ENCODE measurements at regions not wholly inside any gene's neighbourhood (a gene's known extent, or its start where the extent isn't known, plus 50 kb on each side); places are given as distances from the start of the nearest gene placed in this dataset.
"Not testable (repeated sequence)": the region's sequence is repeated elsewhere in the genome, so short reads cannot be mapped to it uniquely, and the experiment has no call there.

DNA sequence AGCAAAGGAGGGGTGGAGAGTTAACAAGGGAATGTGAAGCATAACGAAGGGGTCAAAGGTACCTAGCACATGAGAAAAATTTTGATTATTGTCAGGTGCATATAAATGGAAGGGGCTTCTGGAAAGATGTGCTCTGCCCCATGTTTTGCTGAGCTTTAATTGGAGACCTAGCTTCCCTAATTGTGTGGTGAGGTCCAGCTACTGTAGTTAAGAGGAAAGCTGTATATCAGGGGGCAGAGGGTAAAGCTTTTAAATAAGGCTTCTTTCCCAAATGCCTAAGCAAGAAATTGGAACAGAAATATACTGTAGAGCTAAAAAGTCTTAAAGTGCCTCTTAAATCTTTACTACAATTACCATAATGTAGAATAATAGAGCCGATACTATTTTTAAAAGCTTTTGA is 267.2 kb downstream of the MAT2B start:
- no peak for DNase-seq (ENCODE audit: low read depth in 2 of 2)

DNA sequence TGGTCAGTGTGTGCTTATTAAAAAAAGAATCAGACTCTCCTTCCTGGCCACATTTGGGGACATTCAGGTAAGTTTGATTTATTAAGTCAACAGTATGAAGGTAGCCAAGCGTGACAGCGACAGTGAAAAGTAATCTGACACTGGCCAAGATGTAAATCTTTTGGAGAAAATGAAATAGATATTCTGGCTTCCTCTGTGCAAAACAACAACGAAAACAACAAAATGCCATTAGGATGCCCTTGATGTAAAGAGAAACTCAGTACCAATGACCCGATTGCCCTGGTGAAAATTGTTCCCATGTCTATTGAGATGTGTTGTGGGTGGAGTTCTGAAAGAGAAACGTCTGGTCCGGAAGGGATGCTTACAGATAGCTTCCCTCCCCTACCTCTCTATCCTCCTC is 267.8 kb downstream of the MAT2B start:
- no peak for DNase-seq (ENCODE audit: low read depth in 2 of 2)

GRCh38 chr5:163789870-163790269 is 284.5 kb downstream of the MAT2B start:
- no peak for DNase-seq (ENCODE audit: low read depth in 2 of 2)

DNA sequence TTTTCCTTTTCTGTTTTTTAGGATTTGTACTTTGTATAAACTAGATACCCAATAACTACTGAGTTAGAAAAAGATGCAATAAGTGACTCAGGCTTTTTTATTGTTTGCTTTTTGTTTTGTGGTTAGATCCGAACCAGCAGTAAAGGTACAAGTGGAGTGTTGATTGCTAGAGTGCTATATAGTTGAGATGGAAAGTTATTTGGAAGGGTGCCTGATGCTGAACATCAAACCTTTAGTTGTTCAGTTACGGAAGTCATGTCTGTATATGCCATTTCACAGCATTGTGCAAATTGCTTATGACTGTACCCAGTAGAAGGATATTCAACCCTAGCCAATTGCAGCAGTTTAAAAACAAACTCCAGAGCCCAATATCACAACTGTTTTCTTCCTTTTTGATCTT is 285.1 kb downstream of the MAT2B start:
- DNase-seq (ENCODE audit: low read depth in 2 of 2) = no peak

- no peak for DNase-seq (ENCODE audit: low read depth in 2 of 2)
Observed at GRCh38 chr5:163794993-163795392, 289.6 kb downstream of the MAT2B start.

GRCh38 chr5:163807781-163808180 is 302.4 kb downstream of the MAT2B start:
- no peak for DNase-seq (ENCODE audit: low read depth in 2 of 2)

DNA sequence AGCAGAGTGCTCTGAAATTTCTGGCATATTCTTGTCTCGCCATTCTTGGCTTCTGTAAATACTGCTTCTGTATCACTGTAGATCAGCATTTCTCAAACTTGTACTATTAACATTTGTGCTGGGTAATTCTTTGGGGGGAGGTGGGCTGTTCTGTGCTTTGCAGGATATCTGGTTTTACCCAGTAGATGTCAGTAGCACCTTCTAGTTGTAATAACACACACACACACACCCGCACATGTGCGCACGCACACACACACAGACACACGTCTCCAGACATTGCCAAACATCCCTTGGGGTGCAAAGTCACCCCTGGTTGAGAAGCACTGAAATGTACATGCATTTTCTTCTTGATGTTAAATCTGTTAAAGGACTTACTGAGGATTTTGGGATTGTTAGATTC is 304.1 kb downstream of the MAT2B start:
- no peak for DNase-seq (ENCODE audit: low read depth in 2 of 2)

DNA sequence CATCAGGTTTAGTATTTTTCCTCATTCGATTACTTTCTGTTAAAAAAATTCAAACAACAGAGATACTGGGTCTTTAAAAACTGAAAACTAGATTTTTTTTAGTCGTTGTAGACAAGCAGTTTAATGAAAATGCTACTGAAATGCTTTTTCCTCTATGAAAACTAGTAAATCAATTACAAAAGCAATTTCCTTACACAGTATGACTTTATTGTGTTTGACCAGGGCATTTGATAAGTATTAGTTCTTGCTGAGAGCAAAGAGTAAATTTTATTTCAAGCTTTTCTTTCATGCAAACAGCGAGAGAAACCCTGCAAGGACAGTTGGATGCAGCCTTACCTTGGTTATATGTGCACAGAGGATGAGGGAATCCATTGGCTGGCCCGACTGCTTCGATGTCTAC is 308.5 kb downstream of the MAT2B start:
- no peak for DNase-seq (ENCODE audit: low read depth in 2 of 2)

GRCh38 chr5:163815240-163815791 is 309.9 kb downstream of the MAT2B start:
- DNase-seq (ENCODE audit: low read depth in 2 of 2) = no peak

- no peak for DNase-seq (ENCODE audit: low read depth in 2 of 2)
Observed at GRCh38 chr5:163821142-163821541, 315.7 kb downstream of the MAT2B start.

DNA sequence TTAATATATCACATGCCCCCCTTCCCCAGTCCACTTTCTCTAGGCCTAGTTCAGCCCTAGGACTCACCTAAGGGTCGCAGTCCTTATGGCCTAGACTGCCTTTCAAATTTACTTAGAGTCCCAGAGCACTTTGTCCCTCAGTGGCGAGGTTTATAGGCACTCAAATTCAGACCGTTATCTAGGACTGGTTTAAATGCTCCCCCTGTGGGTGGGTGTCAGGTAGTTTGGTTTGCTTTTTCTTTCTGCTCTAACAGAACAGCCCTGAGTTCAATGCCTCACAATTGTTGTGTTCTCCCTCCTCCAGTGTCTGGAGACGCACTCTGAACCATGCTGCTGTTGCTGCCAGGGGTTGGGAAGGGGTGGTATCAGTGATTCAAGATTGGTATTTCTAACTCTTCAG is 317.1 kb downstream of the MAT2B start:
- DNase-seq (ENCODE audit: low read depth in 2 of 2) = no peak

DNA sequence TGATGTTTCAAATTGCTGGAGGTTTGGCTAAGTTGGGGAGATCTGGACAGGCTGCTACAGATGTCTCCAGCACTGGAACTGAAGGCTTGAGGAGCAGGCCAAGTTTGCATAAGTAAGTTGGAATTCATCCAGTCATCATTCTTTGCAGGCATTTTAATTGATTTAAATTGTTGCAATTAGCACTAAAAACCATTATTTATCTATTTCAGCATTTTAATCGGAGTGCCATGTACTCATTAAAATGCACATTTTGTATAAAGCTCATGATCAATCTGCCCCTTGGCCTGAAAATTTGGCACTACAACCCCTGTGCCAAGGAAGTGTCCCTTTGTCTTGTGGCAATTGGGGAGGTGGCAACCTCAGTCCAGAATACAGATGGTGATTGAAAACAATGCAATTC is 320.2 kb downstream of the MAT2B start:
- DNase-seq (ENCODE audit: low read depth in 2 of 2) = no peak

- no peak for DNase-seq (ENCODE audit: low read depth in 2 of 2)
Observed at GRCh38 chr5:163826201-163826600, 320.8 kb downstream of the MAT2B start.

DNA sequence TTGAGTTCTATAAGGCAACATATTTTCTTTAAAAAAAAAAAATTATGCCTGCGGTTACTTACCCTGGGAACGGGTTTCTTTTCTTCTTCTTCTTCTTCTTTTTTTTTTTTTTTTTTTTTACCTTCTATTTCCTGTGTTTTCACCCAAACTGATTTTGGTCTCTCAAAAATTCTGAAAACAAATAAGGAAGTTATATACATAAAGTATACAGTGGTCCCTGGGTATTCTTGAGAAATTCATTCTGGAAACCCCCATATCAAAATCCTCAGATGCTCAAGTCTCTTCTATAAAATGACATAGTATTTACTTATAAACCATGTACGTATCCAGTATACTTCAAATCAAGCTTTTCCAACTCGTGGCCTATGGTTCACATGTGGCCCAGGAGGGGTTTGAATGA is 326.7 kb downstream of the MAT2B start:
- DNase-seq (ENCODE audit: low read depth in 2 of 2) = no peak

DNA sequence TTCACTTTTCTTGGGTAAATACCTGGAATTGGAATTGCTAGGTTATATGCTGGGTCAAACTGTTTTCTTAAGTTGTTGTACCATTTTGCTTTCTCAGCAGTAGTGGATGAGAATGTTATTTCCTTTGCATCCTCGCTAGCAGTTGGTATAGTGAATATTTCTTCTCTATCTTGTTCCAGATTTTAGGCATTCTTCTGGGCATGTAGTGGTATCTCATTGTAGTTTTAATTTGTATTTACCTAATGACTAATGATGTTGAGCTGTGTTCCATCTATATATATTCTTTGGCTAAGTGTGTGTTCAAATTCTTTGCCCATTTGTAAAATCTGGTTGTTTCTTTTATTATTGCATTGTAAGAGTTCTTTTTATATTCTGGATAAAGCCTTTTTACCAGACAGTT is 333.3 kb downstream of the MAT2B start:
- no peak for DNase-seq (ENCODE audit: low read depth in 2 of 2)

DNA sequence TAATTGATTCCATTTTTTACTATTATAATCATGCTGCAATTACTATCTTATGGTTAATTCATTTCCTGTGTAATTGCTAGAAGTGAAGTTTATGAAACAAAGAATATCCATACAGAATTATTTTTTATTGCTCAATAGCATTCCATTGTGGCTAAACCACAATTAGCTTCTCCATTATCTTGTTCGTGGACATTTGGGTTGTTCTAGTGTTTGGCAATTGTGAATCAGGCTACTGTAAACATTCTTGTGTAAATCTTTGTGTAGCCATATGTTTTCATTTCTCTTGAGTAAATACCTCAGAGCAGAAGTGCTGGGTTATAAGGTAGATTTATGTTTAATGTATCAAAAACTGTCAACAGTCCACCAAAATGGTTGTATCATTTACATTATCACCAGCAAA is 341.1 kb downstream of the MAT2B start:
- DNase-seq (ENCODE audit: low read depth in 2 of 2) = no peak

DNA sequence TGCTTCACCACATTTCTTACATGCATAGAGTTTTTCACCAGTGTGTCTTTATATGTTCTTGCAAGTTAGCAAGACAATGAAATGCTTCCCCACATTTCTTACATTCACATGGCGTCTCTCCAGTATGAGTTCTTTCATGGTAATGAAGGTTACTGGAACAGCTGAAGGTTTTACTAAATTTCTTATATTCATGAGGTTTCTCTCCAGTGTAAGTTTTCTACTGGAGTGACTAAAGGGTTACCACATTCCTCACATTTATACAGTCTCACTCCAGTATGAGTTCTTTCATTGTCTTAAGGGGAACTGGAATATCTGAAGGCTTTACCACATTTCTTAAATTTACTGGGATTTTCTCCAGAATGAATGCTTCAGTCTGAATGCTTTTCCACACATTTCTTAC is 350.3 kb downstream of the MAT2B start:
- no peak for DNase-seq (ENCODE audit: low read depth in 2 of 2)

GRCh38 chr5:163861670-163862069 is 356.3 kb downstream of the MAT2B start:
- no peak for DNase-seq (ENCODE audit: low read depth in 2 of 2)

DNA sequence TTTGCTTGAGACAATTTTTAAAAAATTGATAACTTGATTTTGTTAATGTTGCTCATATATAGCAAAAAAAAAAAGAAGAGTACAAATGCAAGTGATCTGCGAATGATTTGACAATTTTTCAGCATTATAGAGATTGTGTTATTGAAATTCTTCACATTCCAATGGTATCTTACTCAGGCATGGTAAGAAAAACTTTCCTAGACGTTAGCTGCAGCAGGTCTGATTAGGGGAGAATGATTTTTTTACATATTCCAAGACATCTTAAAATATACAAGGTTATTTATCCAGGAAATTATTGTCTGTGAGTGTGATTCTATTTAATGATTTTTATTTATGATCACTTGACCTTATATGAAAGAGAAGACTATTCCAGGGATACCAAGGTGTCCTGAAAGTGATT is 361.9 kb downstream of the MAT2B start:
- no peak for DNase-seq (ENCODE audit: low read depth in 2 of 2)

- no peak for DNase-seq (ENCODE audit: low read depth in 2 of 2)
Observed at GRCh38 chr5:163867738-163868137, 362.3 kb downstream of the MAT2B start.

DNA sequence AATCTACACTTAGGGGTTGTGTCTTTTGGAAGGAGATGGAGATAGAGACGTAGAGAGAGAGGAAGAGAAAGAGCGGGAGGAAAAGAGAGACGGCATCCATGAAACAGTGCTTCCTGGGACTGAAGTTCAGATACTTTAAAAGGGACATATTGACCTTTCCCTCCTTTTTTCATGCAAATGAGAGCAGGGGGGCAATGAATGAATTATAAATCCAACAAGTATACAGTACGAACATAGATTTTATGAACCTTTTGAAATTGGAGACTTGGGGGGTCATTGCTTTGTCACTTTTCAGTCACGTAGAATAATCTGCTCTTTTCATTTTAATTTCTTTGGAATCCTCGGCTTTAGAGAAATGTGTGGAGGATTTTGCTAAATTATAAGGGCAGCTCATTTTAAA is 364.2 kb downstream of the MAT2B start:
- DNase-seq (ENCODE audit: low read depth in 2 of 2) = no peak

DNA sequence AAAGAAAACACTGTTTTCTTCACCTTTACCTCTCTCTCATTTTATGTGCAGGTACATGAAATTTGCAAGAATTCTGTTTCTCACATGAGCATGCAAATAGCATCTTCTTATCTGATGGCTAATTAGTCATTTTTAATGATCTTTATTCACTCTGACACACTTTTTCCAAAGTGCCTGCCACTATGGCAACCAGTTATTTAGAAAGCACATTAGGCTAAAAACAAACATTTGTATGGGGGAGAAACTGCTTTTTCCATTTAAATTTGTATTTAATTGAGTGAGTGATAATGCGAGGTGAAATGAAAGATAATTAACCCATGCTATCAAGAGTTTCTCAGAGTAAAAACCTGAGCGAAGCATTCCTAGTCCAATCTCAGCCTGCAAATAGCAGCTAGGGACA is 365.0 kb downstream of the MAT2B start:
- no peak for DNase-seq (ENCODE audit: low read depth in 2 of 2)

GRCh38 chr5:163874431-163874830 is 369.0 kb downstream of the MAT2B start:
- DNase-seq (ENCODE audit: low read depth in 2 of 2) = no peak

DNA sequence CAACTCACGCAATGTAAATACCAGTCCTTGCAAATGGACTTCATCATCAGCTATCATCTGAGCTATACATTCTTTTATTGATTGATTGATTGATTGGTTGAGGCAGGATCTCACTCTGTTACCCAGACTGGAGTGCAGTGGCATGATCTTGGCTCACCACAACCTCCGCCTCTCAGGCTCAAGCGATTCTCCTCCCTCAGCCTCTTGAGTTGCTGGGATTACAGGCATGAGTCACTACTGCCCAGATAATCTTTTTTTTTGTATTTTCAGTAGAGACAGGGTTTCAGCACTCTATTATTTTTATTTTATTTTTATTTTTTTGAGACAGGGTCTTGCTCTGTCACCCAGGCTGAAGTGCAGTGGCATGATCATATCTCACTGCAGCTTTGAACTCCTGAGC is 369.5 kb downstream of the MAT2B start:
- DNase-seq (ENCODE audit: low read depth in 2 of 2) = not testable (repeated sequence)

GRCh38 chr5:163877865-163878264 is 372.4 kb downstream of the MAT2B start:
- DNase-seq (ENCODE audit: low read depth in 2 of 2) = no peak
